HG03159 (cell line): ENCODE measurements at regions not wholly inside any gene's neighbourhood (a gene's known extent, or its start where the extent isn't known, plus 50 kb on each side); places are given as distances from the start of the nearest gene placed in this dataset.
"Not testable (repeated sequence)": the region's sequence is repeated elsewhere in the genome, so short reads cannot be mapped to it uniquely, and the experiment has no call there.

ENCODE experiments used
- ATAC-seq: cut with Tn5 transposase; IDR thresholded peaks from one replicate; pipeline ENCODE4 v1.9.1; 2021; ENCODE audit warnings: mild to moderate bottlenecking, moderate library complexity; ENCODE audit not compliant: unreplicated experiment

GRCh38 chr5:44935871-44936270, 127.1 kb downstream of the MRPS30 start:
- ATAC-seq = no peak

GRCh38 chr5:44942524-44943001, 133.8 kb downstream of the MRPS30 start:
- ATAC-seq = no peak

- ATAC-seq = no peak
Observed at GRCh38 chr5:44943647-44944046, 134.9 kb downstream of the MRPS30 start.

GRCh38 chr5:44945743-44946142, 137.0 kb downstream of the MRPS30 start:
- no peak for ATAC-seq

GRCh38 chr5:44949687-44950086, 140.9 kb downstream of the MRPS30 start:
- ATAC-seq = no peak

- no peak for ATAC-seq
Observed at GRCh38 chr5:44951371-44951770, 142.6 kb downstream of the MRPS30 start.

GRCh38 chr5:44952376-44952775, 143.6 kb downstream of the MRPS30 start:
- peak; percentile 85 for ATAC-seq

GRCh38 chr5:44953078-44953477, 144.3 kb downstream of the MRPS30 start:
- no peak for ATAC-seq

- ATAC-seq = not testable (repeated sequence)
Observed at GRCh38 chr5:44958943-44959454, 150.3 kb downstream of the MRPS30 start.

- ATAC-seq = no peak
Observed at GRCh38 chr5:44969825-44970224, 161.1 kb downstream of the MRPS30 start.

- not testable (repeated sequence) for ATAC-seq
Observed at GRCh38 chr5:44970963-44971362, 162.2 kb downstream of the MRPS30 start.

- ATAC-seq = no peak
Observed at GRCh38 chr5:44974813-44975212, 166.1 kb downstream of the MRPS30 start.

- no peak for ATAC-seq
Observed at GRCh38 chr5:44981708-44982107, 173.0 kb downstream of the MRPS30 start.

- no peak for ATAC-seq
Observed at GRCh38 chr5:44983006-44983405, 174.3 kb downstream of the MRPS30 start.

GRCh38 chr5:44987026-44987425, 178.3 kb downstream of the MRPS30 start:
- no peak for ATAC-seq

GRCh38 chr5:44991693-44992092, 182.9 kb downstream of the MRPS30 start:
- no peak for ATAC-seq

GRCh38 chr5:44993286-44993685, 184.5 kb downstream of the MRPS30 start:
- ATAC-seq = no peak

GRCh38 chr5:44997506-44997905, 188.8 kb downstream of the MRPS30 start:
- no peak for ATAC-seq

- ATAC-seq = not testable (repeated sequence)
Observed at GRCh38 chr5:45007102-45007501, 198.4 kb downstream of the MRPS30 start.

- ATAC-seq = no peak
Observed at GRCh38 chr5:45017568-45017967, 208.8 kb downstream of the MRPS30 start.

GRCh38 chr5:45029553-45029952, 220.8 kb downstream of the MRPS30 start:
- ATAC-seq = no peak

GRCh38 chr5:45035991-45036390, 227.2 kb downstream of the MRPS30 start:
- no peak for ATAC-seq

GRCh38 chr5:45037927-45038326, 229.2 kb downstream of the MRPS30 start:
- ATAC-seq = no peak
